ENCODE measurements at regions not wholly inside any gene's neighbourhood (a gene's known extent, or its start where the extent isn't known, plus 50 kb on each side); places are given as distances from the start of the nearest gene placed in this dataset.

DNA sequence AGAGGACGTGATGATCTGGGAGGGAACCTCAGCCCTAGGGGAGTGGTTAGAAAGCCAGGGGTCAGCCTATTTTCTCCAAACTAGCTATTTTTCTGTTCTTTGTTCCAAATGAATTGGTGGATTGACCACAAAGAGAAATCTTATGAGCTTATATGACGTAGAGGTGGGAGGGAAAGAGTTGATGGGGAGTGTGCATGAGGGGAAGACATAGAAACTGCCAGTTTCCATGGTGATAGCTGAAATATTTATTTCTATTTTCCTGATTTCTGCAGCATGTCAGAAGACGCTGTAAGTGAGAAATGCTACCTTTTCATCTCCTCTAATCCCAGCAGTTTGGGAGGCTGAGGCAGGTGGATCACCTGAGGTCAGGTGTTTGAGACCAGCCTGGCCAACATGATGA lies 51.4 kb upstream of the CISTR start:
- Mint-ChIP-seq H3K36me3 (no peaks in the 10 kb centered on the region), H3K27ac (no peak overlapping the region), H3K27me3 (peaks cover 64% of the 10 kb centered on the region), H3K4me1 (no peaks in the 10 kb centered on the region), H3K4me3 (no peak overlapping the region), H3K9me3 (no peaks in the 10 kb centered on the region)
- DNase-seq: no peak
- CTCF ChIA-PET: no interaction called here

DNA sequence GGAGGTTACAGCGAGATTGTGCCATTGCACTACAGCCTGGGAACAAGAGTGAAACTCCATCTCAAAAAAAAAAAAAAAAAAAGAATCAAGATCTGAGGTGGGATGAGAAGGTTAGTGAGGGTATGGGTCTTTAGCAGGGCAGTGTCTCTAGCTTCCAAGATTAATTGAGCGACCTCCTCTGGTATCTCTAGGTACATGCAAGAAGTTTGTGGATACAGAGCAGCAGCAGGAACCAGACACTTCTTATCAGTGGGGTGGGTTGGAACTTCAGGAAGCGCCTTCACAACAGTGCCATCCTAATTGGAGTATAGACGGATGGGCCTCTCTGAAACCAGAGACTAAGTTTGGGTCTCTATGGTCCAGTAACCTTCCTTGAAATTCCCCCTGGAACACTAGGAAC lies 51.9 kb upstream of the CISTR start:
- no peak overlapping the region for H3K4me3 Mint-ChIP-seq
- CTCF ChIA-PET: no interaction called here
- peaks cover 59% of the 10 kb centered on the region for H3K27me3 Mint-ChIP-seq
- H3K36me3 Mint-ChIP-seq: no peaks in the 10 kb centered on the region
- H3K27ac Mint-ChIP-seq: no peak overlapping the region
- no peaks in the 10 kb centered on the region for H3K4me1 Mint-ChIP-seq
- H3K9me3 Mint-ChIP-seq: no peaks in the 10 kb centered on the region
- no peak for DNase-seq

DNA sequence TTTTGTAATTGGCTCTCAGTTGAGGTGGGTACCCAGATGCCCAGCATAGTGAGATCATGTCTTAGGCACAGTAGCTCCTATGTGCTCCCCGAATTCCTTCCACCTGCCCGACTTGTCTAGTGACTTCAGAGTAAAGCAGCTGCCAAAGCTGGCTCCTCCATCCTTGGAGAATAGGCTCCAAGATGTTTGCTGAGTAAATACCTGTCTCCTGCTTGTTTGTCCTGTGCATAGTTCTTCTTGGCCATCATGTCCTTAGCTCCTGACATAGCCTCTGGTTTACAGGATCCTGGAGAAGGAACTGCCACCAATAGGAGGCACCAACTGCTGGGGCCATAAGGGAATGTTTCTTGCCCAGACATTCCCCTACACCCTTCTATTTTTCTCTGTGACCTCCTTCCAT lies 52.6 kb upstream of the CISTR start:
- Mint-ChIP-seq H3K4me3 (no peak overlapping the region), H3K27me3 (peaks cover 52% of the 10 kb centered on the region), H3K36me3 (no peaks in the 10 kb centered on the region), H3K4me1 (no peaks in the 10 kb centered on the region), H3K27ac (no peak overlapping the region), H3K9me3 (no peaks in the 10 kb centered on the region)
- no peak for DNase-seq
- CTCF ChIA-PET: no interaction called here

DNA sequence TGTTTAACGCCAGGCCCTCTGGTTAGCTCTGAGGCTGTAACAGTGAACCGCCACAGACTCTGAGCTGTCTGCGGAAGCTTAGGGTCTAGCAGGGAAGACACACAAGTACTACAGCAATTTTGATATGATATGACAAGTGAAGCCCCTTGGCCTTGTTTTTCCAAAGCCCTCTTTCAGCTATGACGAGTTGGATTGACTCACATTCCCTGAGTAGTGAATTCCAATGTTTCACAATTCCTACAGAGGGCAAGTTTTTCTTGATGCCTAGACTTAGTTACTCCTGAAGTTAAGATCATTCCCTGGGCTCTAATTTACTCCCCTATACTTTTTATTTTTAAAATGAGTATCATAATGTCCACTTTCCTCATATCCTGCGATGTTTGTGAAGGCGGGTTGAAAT lies 53.3 kb upstream of the CISTR start:
- Mint-ChIP-seq H3K4me3 (no peak overlapping the region), H3K27me3 (peaks cover 50% of the 10 kb centered on the region), H3K27ac (no peak overlapping the region), H3K36me3 (no peaks in the 10 kb centered on the region), H3K9me3 (no peaks in the 10 kb centered on the region), H3K4me1 (no peaks in the 10 kb centered on the region)
- no peak for DNase-seq
- CTCF ChIA-PET: interaction anchor here (0.6 kb wide), 1 partner anchor 598 kb away, joined by 3 read pairs; no protein-coding TSS in a partner anchor

DNA sequence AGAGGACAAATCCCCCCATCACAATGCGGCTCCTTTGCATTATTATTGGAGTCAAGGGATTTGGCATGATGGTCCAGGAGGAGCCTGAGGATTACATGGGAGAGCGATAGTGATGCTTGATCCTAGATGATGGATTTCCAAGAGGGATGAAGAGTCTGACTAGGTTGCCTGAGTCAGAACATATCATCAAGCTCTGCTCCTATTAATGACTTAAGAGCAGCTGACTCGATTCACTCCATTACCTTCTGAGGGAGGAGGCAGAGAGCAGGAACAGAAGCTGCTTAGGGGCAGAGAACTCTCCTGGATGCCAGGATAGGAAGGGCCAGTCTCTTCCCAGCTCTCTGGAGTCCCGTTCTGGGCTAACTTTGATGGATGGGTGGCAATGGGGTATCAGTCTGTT lies 54.0 kb upstream of the CISTR start:
- Mint-ChIP-seq H3K9me3 (no peaks in the 10 kb centered on the region), H3K4me3 (no peak overlapping the region), H3K27me3 (peaks cover 50% of the 10 kb centered on the region), H3K27ac (no peak overlapping the region), H3K4me1 (no peaks in the 10 kb centered on the region), H3K36me3 (no peaks in the 10 kb centered on the region)
- CTCF ChIA-PET: no interaction called here
- DNase-seq: no peak

DNA sequence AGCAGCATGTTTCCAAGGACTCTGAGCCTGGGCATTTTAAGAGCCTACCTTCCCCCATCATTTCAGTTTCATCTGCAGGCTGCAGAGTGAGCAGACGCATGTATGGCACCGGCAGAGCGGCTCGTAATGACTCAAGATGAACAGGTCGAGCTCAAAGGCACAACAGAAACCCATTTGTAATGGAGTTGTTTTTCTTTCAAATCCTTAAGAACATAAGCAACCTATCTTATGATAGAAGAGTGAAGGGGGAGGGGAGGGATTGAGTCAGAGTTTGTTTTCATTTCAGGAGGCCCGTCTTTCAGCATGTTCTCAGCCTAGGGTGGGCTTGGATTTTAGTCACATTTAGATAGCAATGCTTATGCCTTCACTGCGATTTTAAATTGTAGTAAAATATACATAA lies 54.9 kb upstream of the CISTR start:
- H3K27ac Mint-ChIP-seq: no peak overlapping the region
- CTCF ChIA-PET: no interaction called here
- DNase-seq: no peak
- no peaks in the 10 kb centered on the region for H3K9me3 Mint-ChIP-seq
- H3K4me1 Mint-ChIP-seq: no peaks in the 10 kb centered on the region
- H3K27me3 Mint-ChIP-seq: peaks cover 50% of the 10 kb centered on the region
- H3K4me3 Mint-ChIP-seq: no peak overlapping the region
- no peaks in the 10 kb centered on the region for H3K36me3 Mint-ChIP-seq

DNA sequence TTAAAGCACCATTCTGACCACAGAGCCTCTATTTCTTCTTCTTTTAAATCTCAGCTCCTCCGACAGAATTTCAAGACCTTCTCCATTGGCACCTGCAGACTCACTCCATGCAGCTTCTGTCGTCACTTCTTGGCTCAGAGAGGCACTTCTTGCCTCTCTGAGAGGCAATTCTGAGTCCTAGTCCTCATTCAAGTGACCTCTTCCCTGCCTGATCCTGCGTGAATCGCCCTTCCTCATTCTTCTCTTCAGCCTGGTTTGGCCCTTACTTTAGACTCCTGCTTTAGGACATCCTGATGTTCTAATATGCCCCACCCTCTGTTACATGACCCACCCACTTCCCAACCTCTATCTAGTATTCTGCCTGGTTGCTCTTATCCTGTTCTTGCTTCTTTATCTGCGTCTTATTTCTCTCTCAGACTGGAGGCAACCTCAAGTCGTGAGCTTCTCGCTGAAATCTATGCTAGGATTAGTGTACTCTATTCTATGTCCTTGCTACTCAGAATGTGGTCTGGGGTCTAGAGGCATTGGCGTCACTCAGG lies 55.6 kb upstream of the CISTR start:
- Mint-ChIP-seq H3K27me3 (peaks cover 45% of the 10 kb centered on the region), H3K27ac (no peak overlapping the region), H3K36me3 (no peaks in the 10 kb centered on the region), H3K4me1 (no peaks in the 10 kb centered on the region), H3K9me3 (no peaks in the 10 kb centered on the region), H3K4me3 (no peak overlapping the region)
- CTCF ChIA-PET: no interaction called here
- no peak for DNase-seq

DNA sequence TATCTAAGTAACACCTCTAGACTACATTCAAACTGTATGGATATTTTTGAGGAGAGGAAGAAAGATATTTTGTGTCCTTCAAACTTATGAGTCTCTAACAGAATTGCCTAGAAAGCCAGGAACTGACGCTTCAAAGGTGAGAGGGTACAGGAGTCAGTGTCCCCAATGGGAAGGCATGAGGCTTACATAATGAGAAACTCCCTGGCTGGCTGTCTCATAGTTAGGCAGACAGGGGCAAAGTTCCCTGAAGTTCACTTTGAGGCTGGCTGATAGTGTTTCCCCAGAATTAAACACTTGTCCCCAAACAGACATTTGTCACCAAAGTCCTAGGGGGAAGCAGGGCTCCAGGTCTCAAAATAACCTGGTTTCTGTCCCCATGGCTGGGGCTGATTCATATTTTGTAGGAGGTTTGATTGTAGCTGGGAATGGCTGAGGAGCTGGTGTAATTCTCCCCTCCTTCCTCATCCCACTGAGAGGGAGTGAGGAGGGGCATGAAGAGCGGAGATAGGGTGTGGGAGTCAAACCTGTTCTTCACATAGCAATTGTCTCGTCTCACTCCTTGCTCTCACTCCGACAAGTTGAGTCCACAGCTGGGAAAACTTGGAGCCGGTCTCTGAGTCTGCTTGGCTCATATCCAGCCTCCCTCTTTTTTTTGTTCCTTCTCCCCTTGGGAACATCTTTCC lies 56.4 kb upstream of the CISTR start:
- no peaks in the 10 kb centered on the region for H3K9me3 Mint-ChIP-seq
- H3K4me3 Mint-ChIP-seq: no peak overlapping the region
- peaks cover 38% of the 10 kb centered on the region for H3K27me3 Mint-ChIP-seq
- H3K4me1 Mint-ChIP-seq: no peaks in the 10 kb centered on the region
- CTCF ChIA-PET: no interaction called here
- no peaks in the 10 kb centered on the region for H3K36me3 Mint-ChIP-seq
- DNase-seq: no peak
- no peak overlapping the region for H3K27ac Mint-ChIP-seq

DNA sequence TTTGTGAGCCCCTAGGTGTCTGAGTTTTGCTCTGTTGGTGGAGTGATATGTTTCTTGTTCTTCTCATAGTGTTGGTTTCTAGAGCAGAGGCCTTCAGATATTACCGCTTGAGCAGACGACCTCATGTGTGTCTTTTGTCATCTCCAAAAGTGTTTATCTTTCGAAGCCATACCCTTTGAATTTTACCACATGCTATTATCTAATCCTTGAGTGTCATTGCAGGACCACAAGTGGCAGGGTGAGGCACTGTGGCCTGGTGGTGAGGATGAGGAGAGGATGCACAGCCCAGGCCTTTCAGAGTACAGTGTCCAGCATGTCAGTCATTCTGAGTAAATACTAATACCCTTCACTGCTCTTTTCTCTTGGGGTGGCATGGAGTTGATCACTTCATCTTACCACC lies 57.2 kb upstream of the CISTR start:
- H3K4me3 Mint-ChIP-seq: no peak overlapping the region
- H3K9me3 Mint-ChIP-seq: no peaks in the 10 kb centered on the region
- CTCF ChIA-PET: no interaction called here
- no peak overlapping the region for H3K27ac Mint-ChIP-seq
- no peak for DNase-seq
- H3K27me3 Mint-ChIP-seq: peaks cover 29% of the 10 kb centered on the region
- H3K36me3 Mint-ChIP-seq: no peaks in the 10 kb centered on the region
- H3K4me1 Mint-ChIP-seq: no peaks in the 10 kb centered on the region

DNA sequence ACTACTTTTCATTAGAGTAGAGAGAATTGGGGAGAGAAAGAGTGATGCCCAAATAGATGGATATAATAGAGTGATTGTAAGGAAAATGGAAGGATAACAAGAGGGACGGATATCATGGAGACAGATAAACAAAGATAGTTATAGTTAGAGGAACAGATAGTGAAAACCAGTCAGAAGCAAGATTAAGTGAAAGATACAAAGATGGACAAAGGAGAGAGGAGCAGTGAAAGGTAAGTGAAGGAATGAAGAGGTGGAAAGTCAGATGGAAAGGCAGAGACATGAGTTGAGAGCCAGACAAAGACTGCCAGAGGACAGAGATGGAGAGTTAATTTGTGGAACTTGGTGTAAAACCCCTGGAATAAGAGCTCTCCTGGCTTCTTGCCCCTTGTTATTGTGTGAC lies 59.2 kb upstream of the CISTR start:
- no peak for DNase-seq
- CTCF ChIA-PET: no interaction called here
- Mint-ChIP-seq H3K36me3 (no peaks in the 10 kb centered on the region), H3K27ac (no peak overlapping the region), H3K4me3 (no peak overlapping the region), H3K27me3 (peaks cover 16% of the 10 kb centered on the region), H3K4me1 (no peaks in the 10 kb centered on the region), H3K9me3 (no peaks in the 10 kb centered on the region)

DNA sequence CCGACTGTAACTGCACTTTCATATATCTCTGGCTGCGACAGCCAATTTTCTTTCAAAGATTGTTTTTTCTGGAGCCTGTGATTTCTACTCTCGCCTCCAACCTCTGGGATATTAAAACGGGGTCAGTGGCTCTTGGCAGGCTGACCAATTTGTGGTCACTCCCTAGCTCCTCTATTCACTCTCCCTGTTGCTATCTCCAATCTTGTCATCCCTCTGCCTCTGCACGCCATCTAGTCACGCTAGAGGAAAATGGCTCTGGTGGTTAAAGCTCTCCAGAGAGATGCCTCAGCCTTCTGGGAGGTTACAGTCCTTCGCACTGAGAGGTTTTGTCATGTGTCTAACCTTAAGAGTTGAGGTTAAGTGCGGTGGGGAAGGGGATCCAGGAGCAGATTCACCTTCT lies 59.8 kb upstream of the CISTR start:
- Mint-ChIP-seq H3K4me1 (no peaks in the 10 kb centered on the region), H3K9me3 (no peaks in the 10 kb centered on the region), H3K27ac (no peak overlapping the region), H3K36me3 (no peaks in the 10 kb centered on the region), H3K4me3 (no peak overlapping the region), H3K27me3 (peaks cover 16% of the 10 kb centered on the region)
- DNase-seq: no peak
- CTCF ChIA-PET: interaction anchor here (0.8 kb wide), 1 partner anchor 262 kb away, joined by 3 read pairs; no protein-coding TSS in a partner anchor

DNA sequence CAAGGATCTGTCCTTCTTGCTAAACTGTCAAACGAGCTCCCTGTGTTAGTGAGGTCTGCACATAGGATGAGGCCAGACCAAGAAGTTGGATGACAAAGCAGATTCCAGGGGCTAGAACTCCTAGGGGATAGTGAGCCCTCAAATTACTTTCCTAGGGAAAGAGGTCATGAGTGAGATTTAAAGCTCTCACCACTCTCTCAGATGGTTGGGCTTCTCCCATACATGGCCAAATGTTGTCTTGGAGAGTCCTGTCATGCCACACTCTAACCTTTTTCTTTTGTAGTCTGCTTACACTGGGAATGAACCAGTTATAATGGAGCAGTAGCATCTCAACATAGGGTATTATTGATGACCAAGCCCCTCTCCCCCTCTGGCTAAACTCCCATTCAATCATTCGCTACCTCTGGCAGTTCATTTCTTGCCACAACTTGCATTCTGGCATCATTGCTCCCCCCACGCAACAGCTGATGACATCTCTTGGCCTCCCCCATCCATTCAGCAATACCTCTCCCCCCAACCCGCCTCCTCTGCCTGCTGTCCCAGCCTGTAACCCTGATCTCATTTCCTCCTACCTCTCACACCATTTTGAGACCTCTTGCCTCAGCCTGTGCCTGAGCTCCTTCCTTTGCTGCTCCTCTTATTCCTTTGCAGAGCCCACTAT lies 64.7 kb upstream of the CISTR start:
- Mint-ChIP-seq H3K9me3 (no peaks in the 10 kb centered on the region), H3K36me3 (no peaks in the 10 kb centered on the region), H3K4me1 (no peaks in the 10 kb centered on the region), H3K27me3 (peaks cover 46% of the 10 kb centered on the region), H3K4me3 (no peak overlapping the region), H3K27ac (no peak overlapping the region)
- no peak for DNase-seq
- CTCF ChIA-PET: no interaction called here

DNA sequence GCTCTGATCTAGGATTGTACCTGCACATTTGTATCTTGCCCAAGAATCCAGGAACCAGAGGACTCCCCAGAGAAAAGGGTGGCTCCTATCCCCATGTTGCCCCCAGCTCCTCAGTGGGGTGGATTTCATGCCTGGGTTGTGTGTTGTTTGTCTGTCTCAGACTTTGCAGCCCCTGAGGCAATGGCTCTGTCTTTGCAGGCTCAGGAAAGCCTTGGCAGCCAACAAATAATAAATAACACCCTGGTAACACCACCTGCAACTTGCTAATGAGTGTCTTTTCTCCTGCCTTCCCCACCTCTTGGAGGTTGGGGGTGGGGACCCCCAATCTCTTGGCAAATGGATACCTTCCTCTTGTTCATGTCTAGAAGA lies 65.2 kb upstream of the CISTR start:
- H3K27me3 Mint-ChIP-seq: peaks cover 47% of the 10 kb centered on the region
- H3K27ac Mint-ChIP-seq: peak overlapping the region; percentile 29
- H3K4me1 Mint-ChIP-seq: no peaks in the 10 kb centered on the region
- H3K9me3 Mint-ChIP-seq: no peaks in the 10 kb centered on the region
- DNase-seq: no peak
- H3K4me3 Mint-ChIP-seq: no peak overlapping the region
- no peaks in the 10 kb centered on the region for H3K36me3 Mint-ChIP-seq
- CTCF ChIA-PET: no interaction called here

DNA sequence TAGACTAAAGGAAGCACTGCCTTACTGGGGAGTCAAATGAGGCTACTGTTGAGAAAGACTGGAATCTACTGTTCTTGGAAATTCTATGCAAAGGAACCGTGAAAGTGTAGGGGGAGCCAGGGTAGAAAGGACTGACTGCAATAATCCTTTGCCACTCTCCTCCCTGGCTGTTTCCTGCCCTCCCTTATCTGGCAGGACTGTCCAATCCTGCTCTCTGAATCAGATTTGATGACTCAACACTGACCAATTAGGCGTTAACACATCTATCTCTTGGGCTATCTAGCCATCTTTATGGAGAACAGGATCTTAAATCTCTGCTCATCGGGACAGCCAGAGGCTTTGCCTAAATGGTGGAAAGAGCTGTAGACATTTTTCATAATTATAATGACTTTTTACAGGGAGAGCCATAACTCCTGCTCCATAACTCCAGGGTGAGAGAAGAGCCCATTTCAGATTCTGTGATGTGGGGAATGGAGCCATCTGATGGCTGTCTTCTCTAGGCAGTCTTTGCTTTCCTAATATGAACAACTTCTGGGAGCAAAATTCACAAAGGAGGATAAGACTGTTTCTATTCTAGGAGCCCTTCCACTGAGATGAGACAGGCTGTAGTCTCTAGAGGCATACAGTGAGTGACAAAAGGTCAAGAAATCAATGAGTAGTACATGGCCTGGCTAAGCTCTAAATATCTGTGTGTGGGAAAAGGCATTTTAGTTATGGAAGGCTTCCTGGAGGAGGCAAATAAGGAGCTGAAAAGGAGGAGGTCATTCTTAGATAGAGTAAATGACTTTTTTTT lies 68.9 kb upstream of the CISTR start:
- Mint-ChIP-seq H3K9me3 (no peaks in the 10 kb centered on the region), H3K36me3 (no peaks in the 10 kb centered on the region), H3K27me3 (peaks cover 66% of the 10 kb centered on the region), H3K4me1 (no peaks in the 10 kb centered on the region), H3K27ac (no peak overlapping the region), H3K4me3 (no peak overlapping the region)
- CTCF ChIA-PET: no interaction called here
- no peak for DNase-seq
